Fibroblast of skin of right quadriceps (primary cell): ENCODE measurements at regions not wholly inside any gene's neighbourhood (a gene's known extent, or its start where the extent isn't known, plus 50 kb on each side); places are given as distances from the start of the nearest gene placed in this dataset.

Experiments used
- DNase-seq: peaks from one replicate; pipeline ENCODE4 v3.0.0-alpha.2; 2013

- no peak for DNase-seq
Observed at GRCh38 chr12:94071258-94071657, 77.1 kb upstream of the PLXNC1 start.

- DNase-seq: no peak
Observed at GRCh38 chr12:94073441-94074051, 74.8 kb upstream of the PLXNC1 start.

DNA sequence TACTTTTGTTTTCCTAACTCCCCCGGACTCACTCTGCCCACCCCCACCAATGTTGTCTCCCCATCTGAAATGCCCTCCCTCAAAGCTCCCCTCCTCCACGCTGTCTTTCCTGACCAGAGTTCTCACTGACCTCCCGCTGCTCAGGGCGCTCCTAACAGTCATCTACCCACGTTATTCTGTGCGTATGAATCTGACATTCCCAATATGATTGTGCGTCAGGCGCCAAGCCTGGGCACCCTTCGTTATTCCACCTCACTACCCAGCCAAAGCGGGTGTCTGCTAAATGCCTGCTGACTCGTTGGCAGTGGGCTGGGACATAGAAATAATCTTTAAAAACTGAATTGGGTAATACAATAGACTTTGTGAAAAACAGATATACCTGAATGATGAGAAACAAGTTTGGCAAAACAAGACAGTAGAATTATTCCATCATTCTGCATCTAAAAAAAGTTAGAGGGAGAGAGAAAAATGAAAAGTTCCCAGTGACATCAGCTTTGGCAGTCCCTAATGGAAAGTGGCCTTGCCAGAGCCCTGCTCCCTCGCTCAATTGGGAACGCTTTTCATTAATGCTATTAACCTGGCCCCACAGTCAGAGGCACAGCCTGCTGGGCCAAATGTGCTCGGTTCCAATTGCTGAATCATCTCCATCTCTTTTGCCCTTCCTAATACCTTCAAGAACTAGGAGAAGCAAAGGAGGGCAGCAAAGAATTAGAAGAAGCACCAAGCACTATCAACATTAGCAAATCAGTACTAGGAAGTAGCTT is 74.0 kb upstream of the PLXNC1 start:
- no peak for DNase-seq

GRCh38 chr12:94074980-94075629 is 73.3 kb upstream of the PLXNC1 start:
- peak; percentile 91 for DNase-seq

GRCh38 chr12:94077209-94077608 is 71.2 kb upstream of the PLXNC1 start:
- DNase-seq: no peak

- no peak for DNase-seq
Observed at GRCh38 chr12:94078138-94078723, 70.1 kb upstream of the PLXNC1 start.

DNA sequence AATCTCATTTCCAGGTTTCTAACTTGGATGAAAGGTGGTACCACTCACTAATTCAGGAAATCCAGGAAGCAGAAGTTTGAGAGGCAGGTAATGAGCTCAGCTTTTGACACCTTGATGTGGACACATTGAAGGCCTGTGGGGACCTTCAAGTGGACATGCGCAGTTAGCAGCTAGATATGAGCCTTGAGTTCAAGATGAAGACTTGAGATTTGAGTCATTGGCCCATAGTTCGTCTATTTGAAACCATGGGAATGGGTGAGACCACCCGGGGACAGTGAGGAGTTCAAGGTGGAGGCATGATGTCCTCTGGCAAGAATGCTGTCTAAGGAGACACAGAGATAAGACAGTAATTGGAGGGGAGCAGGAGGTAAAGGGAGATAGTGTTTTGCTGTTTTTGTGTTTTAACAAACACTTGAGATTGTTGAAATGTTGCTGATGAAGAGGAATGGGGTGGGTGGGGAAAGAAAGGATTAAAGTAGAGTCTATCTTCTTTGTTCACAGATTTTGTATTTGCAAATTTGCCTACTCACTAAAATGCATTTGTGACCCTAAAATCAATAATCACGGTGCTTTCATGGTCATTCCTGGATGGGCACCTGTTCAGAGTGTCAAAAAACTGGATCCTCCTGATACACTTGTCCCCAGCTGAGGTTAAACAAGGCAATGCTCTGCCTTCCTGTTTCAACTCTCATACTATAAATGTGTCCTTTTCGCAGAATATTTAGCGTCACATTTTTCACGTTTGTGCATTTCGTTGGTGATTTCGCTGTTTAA is 69.5 kb upstream of the PLXNC1 start:
- DNase-seq: no peak

DNA sequence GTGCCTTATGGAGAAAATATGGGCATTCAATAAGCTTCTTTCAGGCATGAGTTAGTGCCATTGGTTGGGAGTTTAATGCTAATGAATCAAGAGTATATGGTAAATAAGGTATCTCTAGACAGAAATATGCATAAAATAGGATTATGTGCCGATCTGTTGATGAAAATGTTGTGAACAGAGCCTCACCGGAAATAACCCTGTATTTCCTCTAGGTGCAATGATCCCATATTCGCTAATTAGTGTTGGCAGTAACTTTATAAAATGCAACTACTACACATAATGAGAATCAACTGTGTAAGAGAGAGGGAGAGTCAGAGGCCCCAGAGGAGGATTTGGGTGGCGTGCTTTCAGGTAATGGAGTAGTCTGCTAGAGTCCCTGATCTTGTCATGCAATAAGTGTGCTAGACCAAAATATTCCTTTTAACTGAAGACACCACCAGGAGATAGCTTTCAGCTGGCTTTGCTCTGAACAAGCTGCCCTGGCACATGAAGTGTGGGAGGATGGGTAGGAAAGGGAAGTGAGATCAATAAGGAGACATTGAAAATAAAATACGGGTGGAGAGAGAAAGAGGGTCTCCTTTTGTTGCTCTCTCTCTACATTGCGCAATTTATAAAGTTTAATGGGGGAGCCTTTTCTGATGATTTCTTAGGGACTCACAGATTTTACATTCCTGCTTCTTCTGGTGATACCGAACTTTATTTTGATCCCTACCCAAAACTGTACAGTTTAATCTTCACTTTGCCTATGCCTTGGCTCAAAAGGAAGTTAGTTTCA is 68.6 kb upstream of the PLXNC1 start:
- no peak for DNase-seq

GRCh38 chr12:94080341-94081009 is 67.9 kb upstream of the PLXNC1 start:
- no peak for DNase-seq

DNA sequence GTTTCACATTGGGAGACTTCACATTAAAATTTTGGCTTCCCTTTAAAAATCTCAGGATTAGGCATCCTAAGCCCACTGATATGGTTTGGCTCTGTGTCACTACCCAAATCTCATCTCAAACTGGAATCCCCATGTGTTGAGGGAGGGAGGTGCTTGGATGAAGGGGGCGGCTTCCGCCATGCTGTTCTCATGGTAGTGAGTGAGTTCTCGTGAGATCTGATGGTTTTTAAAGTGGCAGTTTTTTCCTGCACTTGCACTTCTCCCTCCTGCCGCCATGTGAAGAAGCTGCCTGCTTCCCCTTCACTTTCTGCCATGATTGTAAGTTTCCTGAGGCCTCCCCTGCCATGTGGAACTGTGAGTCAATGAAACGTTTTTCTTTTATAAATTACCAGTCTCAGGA is 65.7 kb upstream of the PLXNC1 start:
- DNase-seq: no peak

- peak; percentile 51 for DNase-seq
Observed at GRCh38 chr12:94089891-94090290, 58.5 kb upstream of the PLXNC1 start.

DNA sequence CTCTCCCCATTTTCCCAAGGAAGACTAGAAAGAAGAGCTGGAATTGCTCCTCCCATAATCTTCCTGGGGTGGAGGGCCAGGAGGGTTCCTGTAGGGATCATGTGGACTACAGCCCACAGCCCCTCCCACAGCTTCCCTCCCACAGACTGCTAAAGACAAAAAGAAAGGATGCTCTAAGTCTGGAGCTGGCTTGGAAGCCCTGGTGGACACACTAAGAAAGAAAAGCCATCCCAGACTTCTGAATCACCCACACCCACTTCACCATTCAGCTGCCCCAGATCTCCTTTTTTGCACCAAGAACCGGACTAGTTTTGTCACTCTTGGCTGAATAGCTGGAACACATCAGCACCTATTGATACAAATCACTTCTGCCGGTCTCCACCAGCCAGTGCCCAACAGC is 56.8 kb upstream of the PLXNC1 start:
- DNase-seq: no peak

DNA sequence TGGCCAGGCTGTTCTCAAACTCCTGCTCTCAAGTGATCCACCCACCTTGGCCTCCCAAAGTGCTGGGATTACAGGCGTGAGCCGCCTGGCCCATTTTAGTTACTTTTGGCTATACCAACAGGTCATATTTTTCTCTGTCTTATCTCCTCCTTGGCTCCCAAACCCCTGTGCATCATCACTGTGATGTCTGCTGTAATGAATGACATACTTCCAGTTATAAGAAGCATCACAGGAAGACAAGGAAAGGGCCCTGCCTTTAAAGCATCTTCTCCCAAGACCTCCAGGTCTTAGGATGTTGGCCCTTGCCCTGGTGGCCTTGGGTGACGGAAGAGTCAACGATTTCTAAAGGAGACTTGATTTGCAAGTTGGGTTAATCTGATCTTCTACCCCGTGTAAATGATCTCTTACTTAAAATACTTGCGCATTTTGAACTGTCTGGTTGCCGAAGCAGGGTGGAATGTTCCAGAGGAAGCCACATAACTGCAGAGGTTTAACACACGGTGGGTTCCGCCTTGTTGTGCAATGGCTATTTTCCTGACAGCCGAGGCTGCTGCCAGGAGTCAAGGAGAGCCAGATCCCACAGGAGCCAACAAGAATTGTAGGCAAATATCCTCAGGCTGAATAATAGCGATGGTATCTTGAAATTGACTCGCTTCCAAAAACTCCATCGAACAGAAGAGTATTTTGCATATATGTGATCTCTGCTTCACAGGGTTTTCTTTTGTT is 55.7 kb upstream of the PLXNC1 start:
- DNase-seq: peak; percentile 91

DNA sequence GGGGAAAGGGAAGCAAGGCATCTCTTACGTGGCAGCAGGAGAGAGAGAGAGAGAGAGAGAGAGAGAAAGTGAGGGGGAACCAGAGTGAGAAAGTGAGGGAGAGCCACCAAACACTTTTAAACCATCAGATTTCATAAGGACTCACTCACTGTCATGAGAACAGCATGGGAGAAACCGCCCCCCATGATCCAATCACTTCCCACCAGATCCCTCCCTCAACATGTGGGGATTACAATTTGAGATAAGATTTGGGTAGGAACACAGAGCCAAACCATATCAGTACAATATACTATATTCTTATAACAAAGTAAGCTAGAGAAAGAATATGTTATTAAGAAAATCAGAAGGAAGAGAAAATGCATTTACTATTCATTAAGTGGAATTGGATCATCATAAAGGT is 53.7 kb upstream of the PLXNC1 start:
- no peak for DNase-seq

- no peak for DNase-seq
Observed at GRCh38 chr12:94095618-94096017, 52.8 kb upstream of the PLXNC1 start.

- peak; percentile 94 for DNase-seq
Observed at GRCh38 chr12:94098466-94098865, 49.9 kb upstream of the PLXNC1 start.
